K562 (cell line): ENCODE measurements at regions not wholly inside any gene's neighbourhood (a gene's known extent, or its start where the extent isn't known, plus 50 kb on each side); places are given as distances from the start of the nearest gene placed in this dataset.

Experiments used
- ATAC-seq: fragments of 200-7000 bp; cut with Tn5 transposase; 3 replicates; pipeline ENCODE4 v1.9.1; 2020; ENCODE audit warnings: moderate library complexity
- BruUV-seq: library from RNA; stranded (reverse); fragments of 400-500 nt; replicated peaks from 2 replicates; lab custom pipeline; 2021; lab: Mats Ljungman, UMichigan
- CTCF ChIA-PET: fragments of 300-600 bp; formaldehyde crosslinking; extraction: SDS; loops from one replicate; lab custom pipeline; 2021; ENCODE audit warnings: low intra/inter-chr PET ratio; lab: Yijun Ruan, JAX
- POLR2A ChIA-PET: fragments of 300-600, 350-650 bp; sonication (Branson Sonifier 250); formaldehyde crosslinking; extraction: SDS; loops from one replicate; lab custom pipeline; 2021; ENCODE audit warnings: antibody characterized with exemption, inconsistent platforms; lab: Yijun Ruan, JAX
- DNase-seq, 4 experiments: peaks; one replicate each; pipeline versions ENCODE4 v3.0.0 to v3.0.0-alpha.2; 2011 to 2018; ENCODE audit warnings: low spot score in 3 of 4, mixed read lengths in 3 of 4; ENCODE audit errors: extremely low read depth in 1 of 4
- FAIRE-seq: peaks from 2 replicates; lab custom pipeline; 2011; peaks lifted over from hg19 to GRCh38; lab: Jason Lieb, UNC
- H2AFZ ChIP-seq: 2 replicates; pipeline ENCODE4 v1.6.0; 2011; ENCODE audit warnings: low read depth, low read length, control low read depth, inconsistent platforms
- H3K27ac ChIP-seq: fragments of 200-600 bp; 3 replicates; pipeline ENCODE4 v1.8.0; 2011; ENCODE audit warnings: low read depth, mild to moderate bottlenecking, control low read depth, inconsistent platforms, low read length, moderate library complexity, mixed read lengths; ENCODE audit errors: extremely low read depth
- H3K27me3 ChIP-seq, 2 experiments: fragments of 300-600 bp in 1 of 2; 2 replicates in 1 of 2; 3 replicates in 1 of 2; pipeline versions ENCODE4 v1.6.0 to v1.8.0; 2011; ENCODE audit warnings: inconsistent platforms in 2 of 2, low read length in 2 of 2, mild to moderate bottlenecking in 1 of 2, mixed read lengths in 1 of 2, moderate library complexity in 1 of 2; ENCODE audit not compliant: control insufficient read depth in 2 of 2, insufficient read depth in 2 of 2
- H3K36me3 ChIP-seq: fragments of 300-600 bp; 3 replicates; pipeline ENCODE4 v1.8.0; 2011; ENCODE audit warnings: mild to moderate bottlenecking, low read length, inconsistent platforms; ENCODE audit not compliant: control insufficient read depth, insufficient read depth
- H3K4me1 ChIP-seq, 2 experiments: fragments of 200-600 bp in 1 of 2; replicated peaks in 1 of 2; 2 replicates in 1 of 2; 3 replicates in 1 of 2; pipeline versions ENCODE4 v1.5.1 to v1.8.0; 2011; ENCODE audit warnings: inconsistent platforms in 2 of 2, low read length in 2 of 2, mild to moderate bottlenecking in 1 of 2, mixed read lengths in 1 of 2, moderate library complexity in 1 of 2; ENCODE audit not compliant: control insufficient read depth in 2 of 2, insufficient read depth in 2 of 2
- H3K4me2 ChIP-seq: 2 replicates; pipeline ENCODE4 v1.6.1; 2011; ENCODE audit warnings: low read length, control low read depth, inconsistent platforms, mixed read lengths; ENCODE audit not compliant: insufficient read depth
- H3K4me3 ChIP-seq: fragments of 200-600 bp; sonication (generic), shearing (Covaris generic); 2 replicates; pipeline ENCODE4 v1.5.1; 2016; ENCODE audit warnings: control low read depth, inconsistent platforms
- H3K79me2 ChIP-seq: fragments of 200-600 bp; 3 replicates; pipeline ENCODE4 v1.8.0; 2011; ENCODE audit warnings: low read length, inconsistent platforms; ENCODE audit not compliant: control insufficient read depth, insufficient read depth
- H3K9ac ChIP-seq, 2 experiments: 2 replicates each; pipeline versions ENCODE4 v1.6.0 to v1.6.1; 2011; ENCODE audit warnings: low read depth in 2 of 2, low read length in 2 of 2, control low read depth in 1 of 2, inconsistent platforms in 1 of 2, mild to moderate bottlenecking in 1 of 2, mixed read lengths in 1 of 2; ENCODE audit not compliant: insufficient read depth in 1 of 2
- H3K9me1 ChIP-seq: one replicate; pipeline ENCODE4 v1.6.0; 2011; ENCODE audit warnings: inconsistent platforms, mild to moderate bottlenecking, low read length, moderate library complexity; ENCODE audit not compliant: control insufficient read depth, insufficient read depth
- H3K9me3 ChIP-seq: replicated peaks from 2 replicates; pipeline ENCODE4 v1.5.1; 2011; ENCODE audit warnings: low read depth, low read length, inconsistent platforms; ENCODE audit not compliant: control insufficient read depth, insufficient read depth
- H4K20me1 ChIP-seq: replicated peaks from 2 replicates; pipeline ENCODE4 v1.6.1; 2011; ENCODE audit warnings: low read length, inconsistent platforms, mixed read lengths; ENCODE audit not compliant: control insufficient read depth, insufficient read depth
- EP300 ChIP-seq: IDR thresholded peaks from 2 replicates; pipeline ENCODE4 v1.6.1; 2012; ENCODE audit warnings: low read length, improper control_type of control experiment
- HNRNPUL1 ChIP-seq: fragments of 200-400 bp; formaldehyde crosslinking; IDR thresholded peaks from 2 replicates; pipeline ENCODE4 v1.6.1; 2017; ENCODE audit warnings: low read length
- KLF6 ChIP-seq: fragments of 250-450 bp; sonication (Bioruptor Pico); IDR thresholded peaks from 2 replicates; pipeline ENCODE4 v1.4.0; 2020; ENCODE audit warnings: mild to moderate bottlenecking, moderate library complexity, borderline replicate concordance
- NCOA2 ChIP-seq, 2 experiments: fragments of 450-650 bp; IDR thresholded peaks; 2 replicates each; pipeline ENCODE4 v1.6.1; 2018; ENCODE audit warnings: mild to moderate bottlenecking in 2 of 2, moderate library complexity in 1 of 2; ENCODE audit not compliant: partially characterized antibody in 2 of 2
- POLR2AphosphoS2 ChIP-seq: IDR thresholded peaks from 2 replicates; pipeline ENCODE4 v1.6.1; 2012; ENCODE audit warnings: low read length, improper control_type of control experiment
- RBFOX2 ChIP-seq: fragments of 200-400 bp; formaldehyde crosslinking; IDR thresholded peaks from 2 replicates; pipeline ENCODE4 v1.6.1; 2017; ENCODE audit warnings: low read depth, mild to moderate bottlenecking, low read length, moderate library complexity
- TEAD1 ChIP-seq, 2 experiments: fragments of 450-650 bp in 1 of 2; sonication (generic) in 1 of 2; formaldehyde crosslinking; IDR thresholded peaks; 2 replicates each; pipeline versions ENCODE4 v1.4.0 to v1.8.0; 2020 to 2022; ENCODE audit warnings: mild to moderate bottlenecking in 2 of 2, missing genetic modification reagents in 1 of 2
- TEAD4 ChIP-seq, 2 experiments: sonication (generic) in 1 of 2; formaldehyde crosslinking in 1 of 2; IDR thresholded peaks; 2 replicates each; pipeline versions ENCODE4 v1.6.1 to v1.8.0; 2012 to 2022; ENCODE audit warnings: borderline replicate concordance in 1 of 2, inconsistent platforms in 1 of 2, low read length in 1 of 2, mild to moderate bottlenecking in 1 of 2, missing genetic modification reagents in 1 of 2
- U2AF1 ChIP-seq: fragments of 200-400 bp; formaldehyde crosslinking; optimal IDR thresholded peaks from 2 replicates; pipeline ENCODE3; 2017; ENCODE audit warnings: mild to moderate bottlenecking, low read depth, low read length, moderate library complexity
- ZNF347 ChIP-seq: fragments of 450-650 bp; formaldehyde crosslinking; IDR thresholded peaks from 2 replicates; pipeline ENCODE4 v1.4.0; 2020; ENCODE audit warnings: low read depth, mild to moderate bottlenecking, moderate library complexity
- ZNF644 ChIP-seq: fragments of 200-800 bp; sonication (Bioruptor generic); IDR thresholded peaks from 2 replicates; pipeline ENCODE4 v1.6.1; 2016; ENCODE audit warnings: low read depth, missing genetic modification characterization, missing compliant biosample characterization
- ZNF785 ChIP-seq: fragments of 250-450 bp; sonication (Bioruptor Pico); IDR thresholded peaks from 2 replicates; pipeline ENCODE4 v1.4.0; 2020; ENCODE audit warnings: mild to moderate bottlenecking
- ZNF79 ChIP-seq: fragments of 250-450 bp; sonication (Bioruptor Pico); IDR thresholded peaks from 2 replicates; pipeline ENCODE4 v1.4.0; 2020; ENCODE audit warnings: low read depth, mild to moderate bottlenecking, moderate library complexity
- ZNF830 ChIP-seq: fragments of 250-450 bp; sonication (Bioruptor Pico); IDR thresholded peaks from 2 replicates; pipeline ENCODE4 v1.5.0; 2021; ENCODE audit warnings: mild to moderate bottlenecking
- ZZZ3 ChIP-seq: fragments of 450-650 bp; IDR thresholded peaks from 2 replicates; pipeline ENCODE4 v1.6.1; 2016; ENCODE audit warnings: antibody characterized with exemption, mild to moderate bottlenecking, moderate library complexity
- WGBS: fragments of 100-300 bp; shearing (Covaris generic); methylation state at CpG from one replicate; pipeline ENCODE4 v1.1.6; 2016; ENCODE audit warnings: low coverage, mixed read lengths; ENCODE audit not compliant: insufficient coverage; ENCODE audit errors: missing lambda C conversion rate; 5-methylcytosine and 5-hydroxymethylcytosine counted together
- in situ Hi-C: fragments of 300-500 bp; cut with MboI; formaldehyde crosslinking; loops from 4 replicates; pipeline ENCODE4 v1.15.0; 2018; ENCODE audit warnings: inconsistent platforms, mixed read lengths
- intact Hi-C: fragments of 100-400 bp; cut with micrococcal nuclease; formaldehyde crosslinking; loops from 2 replicates; pipeline ENCODE4 v1.14.2; 2022
- TF ChIP-seq, protein P1 (sequence below): fragments of 250-450 bp; sonication (Bioruptor Pico); IDR thresholded peaks from 2 replicates; pipeline ENCODE4 v1.4.0; 2020; ENCODE audit warnings: mild to moderate bottlenecking, moderate library complexity

DNA sequence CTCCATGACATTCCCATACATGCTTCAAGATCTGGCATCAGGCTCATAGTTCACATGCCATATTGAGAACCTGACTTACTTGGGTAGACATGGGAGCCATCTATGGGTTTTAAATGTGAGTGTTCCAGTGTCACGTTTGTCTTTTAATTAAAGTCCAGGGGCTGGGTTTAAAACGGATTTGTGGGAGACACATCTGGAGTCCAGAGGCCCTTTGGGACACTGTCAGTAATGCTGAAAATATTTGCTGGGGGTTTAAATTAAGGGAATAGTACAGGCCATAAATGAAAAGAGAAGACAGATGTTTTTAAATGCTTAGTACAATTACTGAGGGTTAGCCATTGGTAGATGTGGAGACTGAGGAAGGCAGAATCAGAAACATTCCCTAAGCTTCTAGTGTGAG is 478.0 kb downstream of the PID1 start:
- in situ Hi-C loops = no loop called here
- H3K9me3 ChIP-seq = no peaks in the 10 kb centered on the region
- no peaks in the 10 kb centered on the region for H3K79me2 ChIP-seq
- 0% methylated on average over 2 of the region's 2 CpGs for WGBS
- no peaks in the 10 kb centered on the region for H3K4me1 ChIP-seq
- no peak overlapping the region for H3K27ac ChIP-seq
- intact Hi-C loops = no loop called here
- CTCF ChIA-PET = no interaction called here
- H4K20me1 ChIP-seq = no peaks in the 10 kb centered on the region
- H3K27me3 ChIP-seq = no peaks in the 10 kb centered on the region
- no peaks in the 10 kb centered on the region for H3K9me1 ChIP-seq
- H3K36me3 ChIP-seq = no peaks in the 10 kb centered on the region
- H2AFZ ChIP-seq = no peak overlapping the region
- H3K4me3 ChIP-seq = no peak overlapping the region
- FAIRE-seq (no peak), ATAC-seq (no peak)
- no peak overlapping the region for H3K9ac ChIP-seq
- no TSS peak for BruUV-seq
- TF ChIP-seq RBFOX2 = no peak
- no peak for TF ChIP-seq KLF6 (CRISPR knock-in tag)
- TF ChIP-seq ZNF644 (tag) = no peak
- TF ChIP-seq TEAD4 (IDR thresholded peaks at IDR 0.05; ENCODE audit: low read length) = no peak
- TF ChIP-seq TEAD4 (CRISPR knock-in tag; IDR thresholded peaks at IDR 0.05; ENCODE audit: borderline replicate concordance) = no peak
- TF ChIP-seq ZNF785 (CRISPR knock-in tag) = no peak
- TF ChIP-seq NCOA2 (IDR thresholded peaks at IDR 0.05; ENCODE audit: partially characterized antibody in 2 of 2) = no peak
- no peak for TF ChIP-seq ZNF830
- no peak for TF ChIP-seq HNRNPUL1
- no peak for TF ChIP-seq EP300
- TF ChIP-seq TEAD1 (CRISPR knock-in tag; IDR thresholded peaks at IDR 0.05) = no peak
- no peak for TF ChIP-seq ZNF79 (CRISPR knock-in tag)
- TF ChIP-seq ZNF347 = no peak
- TF ChIP-seq ZZZ3 = no peak
- TF ChIP-seq, protein P1, sequence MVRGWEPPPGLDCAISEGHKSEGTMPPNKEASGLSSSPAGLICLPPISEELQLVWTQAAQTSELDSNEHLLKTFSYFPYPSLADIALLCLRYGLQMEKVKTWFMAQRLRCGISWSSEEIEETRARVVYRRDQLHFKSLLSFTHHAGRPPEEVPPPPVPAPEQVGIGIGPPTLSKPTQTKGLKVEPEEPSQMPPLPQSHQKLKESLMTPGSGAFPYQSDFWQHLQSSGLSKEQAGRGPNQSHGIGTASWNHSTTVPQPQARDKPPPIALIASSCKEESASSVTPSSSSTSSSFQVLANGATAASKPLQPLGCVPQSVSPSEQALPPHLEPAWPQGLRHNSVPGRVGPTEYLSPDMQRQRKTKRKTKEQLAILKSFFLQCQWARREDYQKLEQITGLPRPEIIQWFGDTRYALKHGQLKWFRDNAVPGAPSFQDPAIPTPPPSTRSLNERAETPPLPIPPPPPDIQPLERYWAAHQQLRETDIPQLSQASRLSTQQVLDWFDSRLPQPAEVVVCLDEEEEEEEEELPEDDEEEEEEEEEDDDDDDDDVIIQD (CRISPR knock-in tag) = no peak
- no peak for TF ChIP-seq POLR2AphosphoS2
- TF ChIP-seq U2AF1 = no peak
- TF ChIP-seq, all 486 proteins: peak for 0
- POLR2A ChIA-PET = interaction anchor here (0.6 kb wide), 1 partner anchor 970 kb away, joined by 3 read pairs; no protein-coding TSS in a partner anchor
- no peak overlapping the region for H3K4me2 ChIP-seq
- no peak for DNase-seq
